Colonic mucosa (tissue), 4 donors: ENCODE measurements at regions not wholly inside any gene's neighbourhood (a gene's known extent, or its start where the extent isn't known, plus 50 kb on each side); places are given as distances from the start of the nearest gene placed in this dataset.

ENCODE experiments used
- DNase-seq: peaks from one replicate; pipeline ENCODE4 v3.0.0-alpha.2; 2020
- H3K27ac ChIP-seq: fragments of 200-600 bp; one replicate; pipeline ENCODE4 v1.8.0; 2021
- H3K27me3 ChIP-seq: fragments of 200-600 bp; one replicate; pipeline ENCODE4 v1.8.0; 2021
- H3K36me3 ChIP-seq: fragments of 200-600 bp; one replicate; pipeline ENCODE4 v1.8.0; 2021
- H3K4me1 ChIP-seq: fragments of 200-600 bp; one replicate; pipeline ENCODE4 v1.8.0; 2021; ENCODE audit warnings: mild to moderate bottlenecking
- H3K4me3 ChIP-seq: fragments of 200-600 bp; one replicate; pipeline ENCODE4 v1.8.0; 2021
- H3K9ac ChIP-seq, 2 donors: one replicate each; pipeline ENCODE4 v1.7.0; 2013; ENCODE audit warnings: control low read depth in 2 of 2, low read depth in 2 of 2, low read length in 2 of 2
- H3K9me3 ChIP-seq: fragments of 200-600 bp; one replicate; pipeline ENCODE4 v1.8.0; 2021
- intact Hi-C: fragments of 100-400 bp; cut with DNase I; formaldehyde crosslinking; loops from one replicate; pipeline ENCODE4 v1.14.1; 2022
- TF ChIP-seq, protein P1 (sequence below): fragments of 200-600 bp; IDR thresholded peaks from one replicate; pipeline ENCODE4 v1.8.0; 2022; ENCODE audit warnings: antibody characterized with exemption, mild to moderate bottlenecking
- donor health status: healthy.
- donor health status: DM: no; HTN: no; CAD: no.
- donor health status: DM: no; HTN: no; CAD: no.

DNA sequence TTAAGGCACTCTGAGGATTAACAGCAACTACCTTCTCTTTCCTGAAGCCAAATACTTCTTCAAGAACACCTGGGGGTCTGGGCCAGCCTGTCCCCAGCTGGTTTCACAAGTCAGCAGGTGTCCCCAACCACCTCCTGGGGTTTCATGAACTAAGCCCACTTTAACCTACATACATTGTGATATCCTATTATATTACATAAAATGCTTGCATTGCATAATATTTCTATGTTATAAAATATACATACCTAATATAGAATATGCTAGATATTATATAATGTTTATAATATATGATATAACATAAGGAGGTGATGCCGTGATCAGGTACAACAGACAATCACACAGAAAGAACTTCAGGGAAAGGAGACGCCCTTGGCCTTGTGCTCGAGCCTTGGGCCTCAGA is 367.6 kb downstream of the C16orf95 start:
- no peak for DNase-seq
- H3K4me1 ChIP-seq, result no peaks in the 10 kb centered on the region

DNA sequence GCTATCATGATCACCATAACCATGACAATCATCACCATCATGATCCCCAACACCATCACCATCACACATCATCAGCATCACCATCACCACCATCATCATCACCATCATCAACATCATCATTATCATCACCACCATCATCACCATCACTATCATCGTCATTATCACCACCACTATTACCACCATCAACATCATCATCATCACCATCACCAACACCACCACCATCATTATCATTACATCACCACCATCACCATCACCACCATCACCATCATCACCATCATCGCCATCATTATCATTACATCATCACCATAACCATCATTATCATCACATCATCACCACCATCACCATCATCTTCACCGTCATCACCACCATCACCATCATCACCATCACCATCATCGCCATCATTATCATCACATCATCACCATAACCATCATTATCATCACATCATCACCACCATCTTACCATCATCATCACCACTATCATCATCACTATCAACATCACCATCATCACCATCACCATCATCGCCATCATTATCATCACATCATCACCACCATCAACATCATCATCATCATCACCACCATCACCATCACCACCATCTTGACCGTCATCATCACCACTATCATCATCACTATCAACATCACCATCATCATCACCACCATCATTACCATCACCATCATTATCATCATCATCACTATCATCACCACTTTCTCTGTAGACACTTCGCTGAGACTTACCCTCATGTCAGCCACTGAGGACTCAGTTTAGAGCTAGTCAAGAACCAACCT is 366.0 kb downstream of the C16orf95 start:
- Histone ChIP-seq H3K27me3 (no peaks in the 10 kb centered on the region), H3K9ac (no peak overlapping the region), H3K4me1 (no peaks in the 10 kb centered on the region), H3K4me3 (no peak overlapping the region), H3K9me3 (no peaks in the 10 kb centered on the region), H3K27ac (no peak overlapping the region), H3K36me3 (no peaks in the 10 kb centered on the region)
- intact Hi-C loops, result no loop called here
- TF ChIP-seq, protein P1, sequence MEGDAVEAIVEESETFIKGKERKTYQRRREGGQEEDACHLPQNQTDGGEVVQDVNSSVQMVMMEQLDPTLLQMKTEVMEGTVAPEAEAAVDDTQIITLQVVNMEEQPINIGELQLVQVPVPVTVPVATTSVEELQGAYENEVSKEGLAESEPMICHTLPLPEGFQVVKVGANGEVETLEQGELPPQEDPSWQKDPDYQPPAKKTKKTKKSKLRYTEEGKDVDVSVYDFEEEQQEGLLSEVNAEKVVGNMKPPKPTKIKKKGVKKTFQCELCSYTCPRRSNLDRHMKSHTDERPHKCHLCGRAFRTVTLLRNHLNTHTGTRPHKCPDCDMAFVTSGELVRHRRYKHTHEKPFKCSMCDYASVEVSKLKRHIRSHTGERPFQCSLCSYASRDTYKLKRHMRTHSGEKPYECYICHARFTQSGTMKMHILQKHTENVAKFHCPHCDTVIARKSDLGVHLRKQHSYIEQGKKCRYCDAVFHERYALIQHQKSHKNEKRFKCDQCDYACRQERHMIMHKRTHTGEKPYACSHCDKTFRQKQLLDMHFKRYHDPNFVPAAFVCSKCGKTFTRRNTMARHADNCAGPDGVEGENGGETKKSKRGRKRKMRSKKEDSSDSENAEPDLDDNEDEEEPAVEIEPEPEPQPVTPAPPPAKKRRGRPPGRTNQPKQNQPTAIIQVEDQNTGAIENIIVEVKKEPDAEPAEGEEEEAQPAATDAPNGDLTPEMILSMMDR, result no peak
- DNase-seq, result no peak

More for the DNA sequence above, 367.6 kb downstream of the C16orf95 start:
- H3K4me3 ChIP-seq, result no peak overlapping the region
- no peak overlapping the region for H3K9ac ChIP-seq
- no peaks in the 10 kb centered on the region for H3K9me3 ChIP-seq
- H3K27ac ChIP-seq, result no peak overlapping the region
- intact Hi-C loops, result no loop called here
- H3K27me3 ChIP-seq, result no peaks in the 10 kb centered on the region
- no peaks in the 10 kb centered on the region for H3K36me3 ChIP-seq
- TF ChIP-seq, protein P1, result no peak

DNA sequence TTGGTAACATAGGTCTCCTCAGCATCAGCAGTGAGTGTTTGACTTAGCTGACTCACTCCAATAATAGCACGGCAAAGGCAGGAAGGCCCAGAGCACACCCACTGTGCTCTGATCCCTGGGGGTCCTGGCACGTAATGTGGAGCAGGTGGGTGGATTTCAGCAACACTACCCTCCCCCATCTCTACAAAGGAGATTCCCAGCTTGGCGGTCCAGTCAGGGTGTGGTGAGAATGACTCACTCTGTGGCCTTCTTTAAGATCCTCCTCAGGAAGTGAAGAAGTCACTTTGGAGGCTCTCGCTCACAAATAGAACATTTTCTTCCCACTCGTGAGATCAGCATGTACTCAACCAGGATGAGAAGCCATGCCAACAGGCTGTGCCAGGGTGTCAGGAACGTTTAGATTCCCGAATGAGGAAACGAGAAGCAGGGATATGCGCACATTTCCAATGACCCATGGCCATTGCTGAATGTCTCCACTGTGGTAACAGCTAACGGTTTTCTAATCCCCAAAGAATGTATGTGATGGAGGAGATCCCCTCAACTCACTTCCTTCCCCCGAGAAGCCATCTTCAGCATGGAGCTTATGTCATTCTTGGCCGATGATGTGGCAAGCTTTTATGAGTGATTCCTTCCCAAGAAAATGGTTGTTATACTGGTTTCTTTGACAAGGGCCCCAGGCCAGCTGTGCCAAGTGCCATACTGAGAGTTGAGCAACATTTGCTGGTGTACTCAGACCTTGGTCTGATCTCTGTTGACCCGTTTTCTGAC is 365.2 kb downstream of the C16orf95 start:
- TF ChIP-seq, protein P1, result no peak
- no peaks in the 10 kb centered on the region for H3K9me3 ChIP-seq
- intact Hi-C loops, result no loop called here

DNA sequence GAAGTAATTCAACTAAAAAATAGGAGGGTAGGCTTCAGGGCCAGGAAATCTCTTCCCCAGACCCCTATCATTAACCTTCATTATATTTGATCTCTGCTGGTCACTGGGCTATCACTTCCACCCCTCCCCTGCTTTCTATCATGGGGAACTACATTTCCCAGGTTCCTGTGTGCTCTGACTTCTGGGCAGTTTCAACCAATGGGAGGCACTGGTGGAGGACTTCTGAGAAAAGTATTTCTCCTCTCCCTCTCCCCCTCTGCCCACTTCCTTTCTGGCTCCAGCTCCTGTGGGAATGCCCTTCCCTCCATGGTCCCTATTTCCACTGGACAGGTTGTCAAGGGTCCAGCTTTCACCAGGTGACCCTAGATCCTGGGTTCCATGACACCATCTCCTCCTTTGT is 364.4 kb downstream of the C16orf95 start:
- Histone ChIP-seq H3K27ac (no peak overlapping the region), H3K4me3 (no peak overlapping the region), H3K4me1 (no peaks in the 10 kb centered on the region), H3K9me3 (no peaks in the 10 kb centered on the region), H3K27me3 (no peaks in the 10 kb centered on the region), H3K9ac (no peak overlapping the region), H3K36me3 (no peaks in the 10 kb centered on the region)
- no peak for DNase-seq
- TF ChIP-seq, protein P1, result no peak
- intact Hi-C loops, result no loop called here

More for the DNA sequence above, 365.2 kb downstream of the C16orf95 start:
- H3K27ac ChIP-seq, result no peak overlapping the region
- H3K4me3 ChIP-seq, result no peak overlapping the region
- no peaks in the 10 kb centered on the region for H3K36me3 ChIP-seq
- no peaks in the 10 kb centered on the region for H3K4me1 ChIP-seq
- no peak for DNase-seq
- no peaks in the 10 kb centered on the region for H3K27me3 ChIP-seq
- no peak overlapping the region for H3K9ac ChIP-seq

DNA sequence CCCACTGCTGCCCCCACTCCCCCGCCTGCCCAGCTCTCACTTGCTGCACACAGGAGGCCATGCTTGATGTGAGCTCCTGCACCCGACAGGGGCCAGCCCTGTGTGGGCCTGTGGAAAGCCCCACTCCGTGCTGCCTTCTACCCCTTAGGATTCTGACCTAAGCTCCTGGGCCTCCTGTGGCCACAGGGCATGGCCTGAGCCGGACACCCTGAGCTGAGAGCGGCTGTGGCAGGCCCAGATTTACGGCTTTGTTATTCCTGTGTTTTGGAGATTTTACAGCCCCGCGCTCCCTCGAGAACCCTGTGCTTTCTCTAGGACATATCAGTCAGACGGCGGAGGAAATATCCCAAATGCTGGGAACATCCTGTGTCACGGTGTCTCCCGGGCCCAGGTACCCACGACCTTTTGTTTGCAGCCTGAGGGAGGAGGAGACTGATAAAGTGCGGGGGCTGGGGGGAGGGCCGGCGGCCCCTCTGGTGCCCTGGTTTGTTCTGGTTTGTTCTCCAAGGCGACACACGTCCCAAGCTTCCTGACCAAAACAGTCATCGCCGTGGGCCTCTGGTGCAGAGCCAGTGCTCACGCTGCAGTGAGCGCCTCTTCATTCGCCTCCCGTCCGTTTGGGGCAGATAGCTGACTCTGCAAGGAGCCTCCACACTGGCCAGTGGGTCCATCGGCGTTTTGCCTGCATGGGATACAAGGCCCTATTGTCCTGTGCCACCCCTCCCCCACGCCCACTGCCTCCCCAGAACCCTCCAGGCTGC is 363.4 kb downstream of the C16orf95 start:
- no peak overlapping the region for H3K27ac ChIP-seq
- DNase-seq, result no peak
- no peaks in the 10 kb centered on the region for H3K36me3 ChIP-seq
- no peak overlapping the region for H3K4me3 ChIP-seq
- TF ChIP-seq, protein P1, result no peak
- H3K9ac ChIP-seq, result no peak overlapping the region
- no peaks in the 10 kb centered on the region for H3K4me1 ChIP-seq
- intact Hi-C loops, result no loop called here
- H3K9me3 ChIP-seq, result no peaks in the 10 kb centered on the region
- H3K27me3 ChIP-seq, result no peaks in the 10 kb centered on the region
